HPDE6-E6E7 (cell line): ENCODE measurements at regions not wholly inside any gene's neighbourhood (a gene's known extent, or its start where the extent isn't known, plus 50 kb on each side); places are given as distances from the start of the nearest gene placed in this dataset.
"Not testable (repeated sequence)": the region's sequence is repeated elsewhere in the genome, so short reads cannot be mapped to it uniquely, and the experiment has no call there.

Experiments used
- DNase-seq: peaks from one replicate; pipeline ENCODE4 v3.0.0; 2011; ENCODE audit warnings: missing footprints; ENCODE audit errors: extremely low spot score

DNA sequence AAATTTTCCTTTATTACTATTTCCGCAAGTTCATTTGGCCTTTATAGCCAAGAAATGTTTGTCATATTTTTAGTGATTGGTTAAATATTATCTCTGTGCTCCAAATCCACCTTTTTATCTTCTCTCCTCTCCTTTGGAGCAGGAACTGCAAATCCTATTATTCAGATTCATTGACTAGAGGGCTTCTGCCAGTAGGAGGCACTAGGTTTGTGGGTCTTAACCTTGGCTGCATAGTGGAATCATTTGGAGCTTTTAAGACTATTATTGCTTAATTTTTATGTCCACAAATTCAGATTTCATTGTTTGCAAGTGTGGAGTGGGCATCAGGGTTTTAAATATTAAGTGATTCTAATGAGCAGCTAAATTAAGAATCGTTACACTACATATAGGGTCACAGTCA is 75.3 kb upstream of the SYT10 start:
- no peak for DNase-seq

DNA sequence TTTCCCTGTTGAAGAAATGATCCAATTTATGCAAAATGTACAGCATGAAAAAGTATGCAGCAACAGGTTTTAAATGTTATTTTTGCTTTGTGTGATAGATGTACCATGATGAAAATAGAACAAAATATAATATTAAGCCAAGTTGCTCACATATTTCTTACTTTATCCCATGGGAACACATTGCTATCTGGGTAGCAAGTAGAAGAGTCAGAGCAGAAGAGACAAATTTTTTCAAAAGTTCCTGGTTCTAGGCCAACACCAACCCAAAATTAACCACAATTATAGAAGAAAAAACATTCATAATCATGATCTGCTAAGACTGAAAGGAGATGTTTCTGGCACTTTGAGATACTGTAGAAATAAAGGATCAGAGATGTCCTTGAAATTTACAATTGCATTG is 79.9 kb upstream of the SYT10 start:
- DNase-seq = no peak

DNA sequence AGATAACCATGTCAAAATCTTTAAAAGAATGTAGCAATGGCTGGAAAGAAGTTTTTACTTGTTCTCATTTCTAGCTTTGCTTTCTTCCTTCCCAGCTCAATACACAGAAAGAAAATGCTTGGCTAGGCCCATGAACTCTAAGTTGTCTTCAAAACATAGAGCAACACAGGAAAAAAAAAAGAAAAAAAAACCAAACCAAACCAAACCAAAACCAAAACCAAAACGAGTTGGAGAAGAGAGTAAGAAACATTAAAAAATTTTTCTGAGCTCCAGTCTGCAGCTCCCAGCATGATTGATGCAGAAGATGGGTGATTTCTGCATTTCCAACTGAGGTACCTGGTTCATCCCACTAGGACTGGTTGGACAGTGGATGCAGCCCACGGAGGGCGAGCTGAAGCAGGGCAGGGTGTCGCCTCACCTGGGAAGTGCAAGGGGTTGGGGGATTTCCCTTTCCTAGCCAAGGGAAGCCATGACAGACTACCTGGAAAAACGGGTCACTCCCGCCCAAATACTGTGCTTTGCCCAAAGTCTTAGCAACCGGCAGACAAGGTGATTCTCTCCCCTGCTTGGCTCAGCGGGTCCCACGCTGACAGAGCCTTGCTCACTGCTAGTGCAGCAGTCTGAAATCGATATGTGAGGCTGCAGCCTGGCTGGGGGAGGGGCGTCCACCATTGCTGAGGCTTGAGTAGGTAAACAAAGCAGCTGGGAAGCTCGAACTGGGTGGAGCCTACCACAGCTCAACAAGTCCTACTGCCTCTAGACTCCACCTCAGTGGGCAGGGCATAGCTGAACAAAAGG is 81.1 kb upstream of the SYT10 start:
- not testable (repeated sequence) for DNase-seq

DNA sequence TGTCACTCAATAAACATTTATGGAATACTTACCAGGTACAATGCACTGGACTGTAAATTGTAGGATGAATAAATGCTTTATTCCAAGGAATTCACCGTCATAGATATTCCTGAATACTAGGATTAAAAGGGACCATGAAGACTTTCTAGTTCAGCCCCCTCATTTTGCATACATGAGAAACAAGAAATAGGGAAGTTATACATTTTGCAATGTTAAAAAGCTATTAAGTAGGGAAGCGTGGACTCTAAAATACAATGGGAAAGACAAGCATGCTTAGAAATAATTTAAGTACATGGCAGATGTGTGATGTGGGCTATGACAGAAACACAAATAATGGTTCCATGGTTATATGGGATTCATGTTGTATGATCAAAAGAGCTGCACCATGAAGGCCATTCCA is 89.4 kb upstream of the SYT10 start:
- DNase-seq = no peak

DNA sequence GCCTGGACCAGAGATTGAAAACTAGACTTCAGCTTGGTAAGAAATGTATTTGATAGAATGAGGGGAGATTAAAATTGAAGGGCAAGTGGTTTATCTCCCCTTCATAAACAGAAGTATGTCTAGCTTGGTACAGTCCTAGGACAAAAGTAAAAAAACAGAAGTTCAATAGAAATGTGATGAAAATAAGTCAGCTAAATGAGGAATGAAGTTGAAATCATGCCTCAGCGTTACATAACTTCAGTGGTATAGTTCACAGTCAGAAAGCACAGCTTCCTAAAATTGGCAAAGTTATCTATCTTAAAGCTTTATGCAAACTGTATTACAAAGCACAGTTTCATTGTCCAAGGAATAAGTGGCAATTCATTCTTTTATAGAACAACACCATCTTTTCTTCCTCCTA is 90.2 kb upstream of the SYT10 start:
- DNase-seq = no peak

DNA sequence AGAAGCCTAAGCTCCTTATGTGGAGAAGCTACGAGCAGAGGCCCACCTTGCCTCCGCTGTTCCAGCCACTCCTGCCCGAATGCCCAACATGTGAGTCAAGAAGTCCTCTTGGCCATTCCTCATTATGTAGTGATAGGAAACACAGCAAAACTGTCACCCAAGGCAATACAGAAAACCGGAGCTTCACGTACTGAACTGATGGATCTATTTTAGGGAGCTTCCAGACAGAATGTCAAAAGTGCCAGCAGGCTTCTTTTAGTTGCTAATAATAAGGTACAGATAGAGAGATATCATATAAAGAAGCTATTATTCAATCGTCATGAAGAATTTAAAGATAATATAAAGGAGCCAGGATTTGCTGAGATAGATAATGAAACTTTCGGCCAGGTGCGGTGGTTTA is 91.6 kb upstream of the SYT10 start:
- DNase-seq = no peak

DNA sequence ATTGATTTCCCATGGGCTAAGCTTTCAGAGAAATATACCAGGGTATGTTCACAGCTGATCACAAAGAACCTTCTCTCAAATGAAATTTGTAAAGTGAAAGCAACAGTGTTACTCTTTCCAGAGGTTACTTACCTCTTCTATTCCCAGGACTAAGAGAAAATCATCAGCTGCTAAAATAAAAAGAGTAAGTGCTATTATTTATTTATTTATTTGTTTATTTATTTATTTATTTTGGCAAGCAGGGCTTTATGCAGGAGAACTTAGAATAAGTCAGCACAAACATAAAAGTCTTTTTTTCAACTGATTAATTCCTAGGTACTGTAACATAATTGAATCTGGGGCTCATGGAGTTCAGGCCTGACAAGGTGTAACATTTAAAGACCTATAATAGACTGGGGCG is 93.9 kb upstream of the SYT10 start:
- no peak for DNase-seq

DNA sequence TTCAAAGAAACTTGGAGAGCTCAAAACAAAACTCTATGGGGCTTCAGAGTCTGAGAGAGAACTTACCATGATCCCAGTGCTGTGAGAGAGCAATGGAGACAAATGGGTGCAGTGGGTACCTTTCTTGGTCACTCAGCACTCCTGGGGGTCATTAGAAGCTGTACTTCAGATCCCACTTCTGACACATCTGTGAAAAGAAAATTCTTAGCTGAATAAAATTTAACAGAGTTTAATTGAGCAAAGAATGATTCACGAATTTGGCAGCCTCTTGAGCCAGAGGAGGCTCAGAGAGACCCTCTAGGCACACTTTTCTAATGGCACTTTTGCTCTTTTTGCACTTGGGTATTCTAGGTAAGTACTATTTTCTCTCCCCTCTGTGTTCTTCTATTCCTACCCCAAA is 96.8 kb upstream of the SYT10 start:
- no peak for DNase-seq

DNA sequence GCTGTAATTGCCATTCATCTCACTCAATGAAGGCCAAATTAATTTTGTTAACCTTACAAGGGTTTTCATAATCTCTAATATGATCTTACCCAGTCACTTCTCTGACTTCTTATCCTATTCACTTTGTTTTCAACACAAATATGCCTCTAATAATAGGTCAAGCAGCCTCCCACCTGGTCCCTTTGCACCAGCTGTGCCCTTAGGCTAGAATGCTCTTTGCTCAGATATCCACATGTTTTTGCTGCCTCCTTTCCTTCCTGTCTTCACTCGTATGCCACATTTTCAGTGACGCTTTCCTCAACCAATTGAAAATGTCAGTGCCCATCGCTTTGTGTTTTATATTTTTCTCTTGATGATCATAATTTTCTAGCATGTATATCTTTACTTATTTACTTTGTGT is 106.4 kb upstream of the SYT10 start:
- no peak for DNase-seq

DNA sequence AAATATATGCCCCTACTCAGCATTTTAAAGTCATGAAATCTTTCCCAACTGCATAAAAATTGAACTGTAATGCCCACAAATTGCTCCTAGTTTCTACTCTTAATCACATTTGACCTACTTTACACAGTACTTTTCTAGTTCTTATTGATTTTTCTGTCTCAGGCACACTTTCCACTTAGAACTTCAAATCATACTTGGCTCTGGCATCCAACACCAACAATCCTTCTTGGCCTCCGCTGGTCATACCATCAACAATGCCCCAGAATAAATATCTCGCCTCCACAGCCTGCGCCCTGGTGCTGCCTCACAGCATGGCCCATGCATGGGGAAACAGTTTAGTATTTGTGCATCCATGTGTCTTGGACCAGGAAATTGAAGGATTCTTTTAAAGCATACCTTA is 107.5 kb upstream of the SYT10 start:
- DNase-seq = no peak

DNA sequence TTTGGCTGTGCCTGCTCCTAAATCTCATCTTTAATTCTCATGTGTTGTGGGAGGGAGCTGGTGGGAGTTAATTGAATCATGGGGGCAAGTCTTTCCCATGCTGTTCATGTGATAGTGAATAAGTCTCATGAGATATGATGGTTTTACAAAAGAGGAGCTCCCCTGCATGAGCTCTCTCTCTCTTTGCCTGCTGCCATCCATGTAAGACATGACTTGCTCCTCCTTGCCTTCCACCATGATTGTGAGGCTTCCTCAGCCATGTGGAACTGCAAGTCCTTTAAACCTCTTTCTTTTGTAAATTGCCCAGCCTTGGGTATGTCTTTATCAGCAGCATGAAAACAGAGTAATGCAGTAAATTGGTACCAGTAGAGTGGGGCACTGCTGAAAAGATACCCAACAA is 110.6 kb upstream of the SYT10 start:
- DNase-seq = not testable (repeated sequence)

DNA sequence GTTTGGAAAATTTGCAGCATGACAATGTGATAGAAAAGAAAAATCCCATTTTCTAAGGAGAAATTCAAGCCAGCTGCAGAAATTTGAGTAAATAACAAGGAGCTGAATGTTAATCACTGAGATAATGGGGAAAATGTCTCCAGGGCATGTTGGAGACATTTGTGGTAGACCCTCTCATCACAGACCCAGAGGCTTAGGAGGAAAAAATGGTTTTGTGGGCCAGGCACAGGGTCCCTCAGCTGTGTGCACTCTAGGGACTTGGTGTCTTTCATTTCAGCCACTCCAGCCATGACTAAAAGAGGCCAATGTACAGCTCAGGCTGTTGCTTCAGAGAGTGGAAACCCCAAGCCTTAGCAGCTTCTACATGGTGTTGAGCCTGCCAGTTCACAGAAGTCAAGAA is 111.4 kb upstream of the SYT10 start:
- no peak for DNase-seq

DNA sequence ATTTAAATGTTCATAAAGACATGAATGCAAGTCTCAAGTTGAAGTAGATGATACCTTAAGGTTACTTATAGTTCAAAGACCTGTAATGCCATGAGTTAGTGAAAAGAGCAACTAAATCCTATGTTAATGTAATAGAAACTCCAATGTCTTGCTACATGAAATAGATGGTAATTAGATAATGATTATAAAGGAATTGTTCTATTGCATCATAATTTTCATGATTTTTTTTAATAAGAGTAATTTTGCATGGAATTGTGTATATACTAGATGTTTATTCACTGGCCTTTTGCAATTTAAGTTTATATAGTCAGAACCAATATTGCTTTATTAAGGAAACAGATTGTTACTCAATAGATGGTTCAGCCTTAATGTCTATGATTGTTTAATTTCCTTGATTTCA is 115.5 kb upstream of the SYT10 start:
- no peak for DNase-seq

DNA sequence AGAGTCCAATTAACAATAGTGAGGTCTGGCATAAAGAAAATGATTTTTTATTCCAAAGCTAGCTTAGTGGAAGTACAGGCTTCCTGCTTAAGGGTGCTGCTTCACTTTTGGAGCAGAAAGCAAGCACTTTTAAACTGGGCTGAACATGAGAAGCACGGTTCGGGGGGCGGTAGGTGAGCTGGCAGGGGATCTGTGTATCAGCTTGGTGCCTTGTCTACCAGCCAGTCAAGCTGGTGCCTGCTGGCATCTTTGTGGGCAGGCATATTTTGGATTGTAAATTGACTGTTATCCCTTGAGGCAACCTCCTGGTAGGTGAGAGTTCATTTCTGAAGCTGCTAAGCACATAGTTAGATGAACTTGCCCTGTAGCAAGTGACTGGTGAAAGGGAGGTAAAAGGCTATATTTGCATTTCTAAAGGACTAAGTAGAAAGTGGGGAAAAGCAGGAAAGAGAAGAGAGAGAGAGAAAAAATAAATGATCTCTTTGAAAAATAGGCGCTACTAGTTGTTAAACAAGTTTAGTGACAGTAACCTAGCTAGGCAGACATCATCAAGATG is 121.1 kb upstream of the SYT10 start:
- DNase-seq = no peak

DNA sequence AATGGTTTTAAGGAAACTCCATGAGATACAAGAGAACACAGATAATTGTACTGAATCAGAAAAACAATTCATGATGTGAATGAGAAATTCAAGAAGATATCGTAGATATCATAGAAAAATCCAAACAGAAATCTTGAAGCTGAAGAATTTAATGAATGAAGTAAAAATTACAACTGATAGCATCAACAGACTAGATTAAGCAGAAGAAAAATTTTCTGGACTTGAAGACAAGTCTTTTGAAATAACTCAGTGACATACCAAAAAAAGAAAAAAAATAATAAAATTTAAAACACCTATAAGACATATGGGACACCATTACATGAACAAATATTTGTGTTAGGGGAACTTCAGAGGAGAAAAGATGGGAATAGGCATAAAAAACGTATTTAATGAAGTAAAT is 122.8 kb upstream of the SYT10 start:
- DNase-seq = no peak

DNA sequence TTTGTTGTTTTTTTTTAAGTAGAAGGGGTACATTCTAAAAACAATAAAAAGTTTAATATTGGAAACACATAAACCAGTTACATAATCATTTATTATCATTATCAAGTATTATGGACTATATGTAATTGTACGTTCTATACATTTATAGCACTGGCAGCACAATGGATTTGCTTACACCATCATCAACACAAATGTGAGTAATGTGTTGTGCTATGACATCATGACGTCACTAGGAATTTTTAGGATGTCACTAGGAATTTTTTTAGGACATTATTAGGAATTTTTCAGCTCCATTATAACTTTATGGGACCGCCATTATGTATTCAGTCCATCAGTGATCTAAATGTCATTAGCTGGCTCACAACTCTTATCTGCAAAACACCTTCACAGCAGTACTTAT is 126.8 kb upstream of the SYT10 start:
- no peak for DNase-seq

DNA sequence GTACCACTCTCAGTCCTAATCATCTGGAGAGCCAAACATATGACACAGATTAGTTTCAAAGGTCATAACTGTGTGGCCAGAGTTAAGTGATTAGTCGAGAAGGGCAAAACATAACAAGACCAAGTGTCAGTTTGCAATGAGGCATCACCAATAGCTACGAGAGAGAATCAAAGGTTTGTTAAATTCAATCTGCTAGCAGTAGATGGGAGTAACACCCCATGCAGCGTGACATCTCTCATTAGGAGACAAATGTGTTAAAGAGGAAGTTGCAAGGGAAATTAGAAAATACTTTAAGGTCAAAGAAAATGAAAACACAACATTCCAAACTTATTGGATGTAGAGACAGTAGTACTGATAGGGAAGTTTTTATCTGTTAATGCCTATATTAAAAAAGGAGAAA is 135.7 kb upstream of the SYT10 start:
- no peak for DNase-seq

DNA sequence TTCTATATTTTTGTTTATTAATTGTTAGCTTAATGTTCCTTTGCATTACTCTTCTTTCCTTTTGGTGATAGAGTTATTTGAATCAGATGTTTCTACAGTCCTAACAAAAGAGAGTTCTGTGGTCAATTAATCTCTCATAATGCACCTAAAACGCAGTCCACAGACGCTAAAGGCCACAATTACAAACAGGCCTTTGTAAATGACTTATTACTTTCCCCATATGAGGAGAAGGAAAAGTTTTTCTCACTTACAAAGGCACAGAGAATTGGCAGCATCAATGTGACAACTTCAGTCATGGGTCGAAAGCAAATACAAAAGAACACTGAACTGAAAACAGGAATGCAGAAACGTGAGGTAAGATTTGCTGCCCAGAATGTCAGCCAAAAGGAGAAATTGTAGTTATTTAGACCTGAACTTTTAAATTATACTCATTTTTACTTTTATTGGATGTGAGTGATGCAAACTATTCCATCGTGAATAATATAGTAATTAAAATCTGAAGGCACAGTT is 142.0 kb upstream of the SYT10 start:
- no peak for DNase-seq

DNA sequence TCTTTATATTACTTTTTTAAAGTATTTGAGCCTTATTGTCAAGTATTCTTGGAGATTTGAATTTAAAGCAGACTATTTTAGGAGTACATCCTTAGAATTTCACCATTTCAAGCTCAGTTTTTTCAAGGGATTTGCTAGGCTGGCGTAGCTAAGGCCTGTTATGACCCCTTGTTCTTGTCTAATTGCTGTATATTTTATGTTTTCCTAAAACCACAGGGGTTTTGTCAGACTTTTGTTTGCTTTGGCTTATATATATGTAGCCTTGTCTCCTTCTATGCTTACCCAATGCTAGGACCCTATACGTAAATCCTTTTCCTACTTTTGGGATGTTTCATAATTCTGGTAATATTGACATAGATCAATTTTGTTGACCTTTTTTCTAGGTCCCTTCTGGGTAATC is 147.0 kb upstream of the SYT10 start:
- no peak for DNase-seq

DNA sequence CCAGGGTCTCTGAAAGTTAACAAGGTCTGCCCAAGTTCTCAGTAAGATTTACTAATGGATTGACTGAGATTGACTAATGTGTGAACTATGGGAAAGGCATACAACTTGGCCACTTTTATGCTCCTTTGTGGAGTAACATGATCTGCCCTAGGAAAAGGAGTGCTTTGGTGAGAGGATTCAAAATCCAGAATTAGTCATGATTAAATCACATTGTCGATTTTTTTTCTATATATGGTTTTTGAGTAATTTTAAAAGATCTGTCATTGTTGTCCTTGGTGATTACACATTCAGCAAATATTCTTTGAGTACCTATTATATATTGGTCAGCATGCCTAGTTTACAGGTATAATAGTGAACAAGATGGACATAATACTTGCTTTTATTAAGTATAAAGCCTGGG is 147.7 kb upstream of the SYT10 start:
- DNase-seq = peak; percentile 74

DNA sequence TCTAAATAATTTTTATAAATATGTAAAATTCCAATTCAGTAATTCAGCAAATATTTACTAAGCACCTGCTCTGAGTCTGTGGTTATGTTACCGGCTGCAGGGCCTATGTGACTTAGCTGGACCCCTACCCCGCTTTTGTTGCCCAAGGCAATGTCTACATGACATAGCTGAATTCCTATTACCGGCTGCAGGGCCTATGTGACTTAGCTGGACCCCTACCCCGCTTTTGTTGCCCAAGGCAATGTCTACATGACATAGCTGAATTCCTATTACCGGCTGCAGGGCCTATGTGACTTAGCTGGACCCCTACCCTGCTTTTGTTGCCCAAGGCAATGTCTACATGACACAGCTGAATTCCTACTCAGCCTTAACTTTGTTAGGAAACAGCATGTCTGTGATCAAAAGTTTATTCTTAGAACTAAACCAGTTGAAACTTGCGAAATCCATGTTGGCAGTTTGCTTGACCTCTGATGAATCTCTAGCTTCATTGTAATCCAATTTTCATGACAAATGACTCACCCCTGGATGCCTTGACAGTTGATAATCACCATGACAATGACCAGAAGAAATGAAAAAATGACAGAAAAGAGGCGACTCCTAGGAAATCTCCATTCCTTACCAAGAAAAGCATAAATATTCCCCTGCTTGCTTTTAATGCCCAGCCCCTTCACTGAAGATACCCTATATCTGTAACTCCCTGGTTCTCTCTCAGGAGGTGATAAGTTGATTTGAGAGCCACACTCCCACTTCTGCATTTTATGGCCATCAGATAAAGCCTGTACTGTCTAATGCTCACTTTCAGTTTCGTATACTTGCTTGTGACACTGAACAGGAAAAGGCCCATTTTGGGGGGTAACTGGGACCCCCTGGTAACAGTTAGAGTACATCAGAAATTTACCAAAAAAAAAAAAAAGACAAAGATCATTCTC is 148.4 kb upstream of the SYT10 start:
- DNase-seq = peak; percentile 60

DNA sequence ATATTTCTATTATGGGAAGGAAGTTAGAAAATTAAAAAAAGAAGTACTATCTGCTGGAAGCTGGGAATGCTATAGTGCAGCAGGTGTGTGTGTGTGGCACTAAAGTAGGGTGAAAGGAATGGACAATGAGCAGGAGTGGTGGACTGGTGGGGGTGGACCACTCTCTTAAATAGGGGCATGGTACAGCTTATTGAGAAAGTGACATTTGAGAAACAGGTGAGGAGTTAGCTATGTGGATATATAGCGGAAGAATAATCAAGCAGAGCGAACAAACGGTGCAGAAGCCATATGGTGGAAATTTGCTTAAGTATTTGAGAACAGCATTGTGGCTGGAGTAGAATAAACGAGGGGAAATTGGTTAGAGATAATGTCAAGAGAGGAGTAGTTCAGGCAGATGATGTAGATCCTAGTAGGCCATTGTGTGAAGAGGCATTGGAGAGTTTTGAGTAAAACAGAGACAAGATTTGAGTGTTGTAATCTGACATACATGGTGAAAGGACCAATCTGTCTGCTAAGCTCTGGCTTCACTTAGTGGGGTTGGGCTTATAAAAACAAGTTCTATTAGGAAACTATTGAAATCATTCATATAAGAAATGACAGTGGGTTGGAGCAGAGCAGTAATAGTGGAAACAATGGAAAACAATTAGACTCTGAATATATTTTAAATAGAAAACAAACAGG is 149.2 kb upstream of the SYT10 start:
- no peak for DNase-seq
